ENCODE measurements at regions not wholly inside any gene's neighbourhood (a gene's known extent, or its start where the extent isn't known, plus 50 kb on each side); places are given as distances from the start of the nearest gene placed in this dataset.

DNA sequence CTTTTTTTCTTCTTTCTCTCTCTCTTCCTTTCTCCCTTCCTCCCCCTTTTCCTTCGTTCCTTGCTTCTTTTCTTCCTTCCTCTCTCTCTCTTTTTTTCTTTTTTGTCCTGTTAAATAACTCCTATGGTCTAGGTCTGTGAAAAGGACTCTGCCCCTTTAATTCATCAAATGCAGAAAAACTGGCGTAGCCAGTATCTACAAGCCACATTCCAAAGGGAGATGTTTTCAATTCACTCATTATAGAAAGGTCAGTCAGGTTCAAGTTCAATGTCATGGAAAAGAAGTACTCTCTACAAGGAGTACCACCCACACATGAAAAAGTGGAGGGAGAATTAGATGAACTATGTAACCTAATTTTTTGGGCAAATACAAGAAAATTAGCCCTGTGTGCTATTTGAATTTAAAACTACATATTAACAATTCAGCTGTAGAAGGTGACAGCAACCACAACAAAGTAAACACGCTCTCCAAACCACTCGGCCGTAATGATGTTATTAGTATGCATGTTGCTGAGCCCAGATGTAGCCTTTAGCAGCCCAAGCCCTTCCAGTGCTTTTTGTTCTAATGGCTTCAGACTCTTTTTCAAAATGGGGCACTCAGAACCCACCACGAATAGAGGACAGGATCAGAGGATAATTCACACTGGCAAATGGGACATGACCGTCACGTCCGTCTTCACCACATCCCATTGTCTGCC lies 735.4 kb upstream of the FANCL start:
- H3K9me3 ChIP-seq (replicated peaks; ENCODE audit: control insufficient read depth, insufficient read depth, low read length) = no peaks in the 10 kb centered on the region
- H4K20me1 ChIP-seq (ENCODE audit: control insufficient read depth, insufficient read depth) = no peaks in the 10 kb centered on the region
- DNase-seq (ENCODE audit: low read depth, low spot score) = no peak
- ChIA-PET SMC1A (ENCODE audit: uncharacterized antibody, unreplicated experiment) (no interaction called here), RAD21 (ENCODE audit: unreplicated experiment) (no interaction called here), CTCF (no interaction called here), POLR2A (no interaction called here)
- in situ Hi-C loops (cut with MboI) (no loop called here), intact Hi-C loops (cut with micrococcal nuclease; ENCODE audit: unreplicated experiment) (no loop called here)
- ATAC-seq = no peak
- no peak overlapping the region for H3K27ac ChIP-seq (ENCODE audit: control insufficient read depth, insufficient read depth)
- H3K27me3 ChIP-seq (replicated peaks in 1 of 2; ENCODE audit: control insufficient read depth in 2 of 2, insufficient read depth in 2 of 2, low read length in 1 of 2) = no peaks in the 10 kb centered on the region; a peak in 1 of 4 replicates
- H3K79me2 ChIP-seq (ENCODE audit: control insufficient read depth, insufficient read depth, low read length) = no peaks in the 10 kb centered on the region
- BruUV-seq (replicated peaks) = no TSS peak
- H3K9ac ChIP-seq (ENCODE audit: control insufficient read depth, insufficient read depth, low read length) = no peak overlapping the region
- FAIRE-seq = no peak
- no peaks in the 10 kb centered on the region for H3K36me3 ChIP-seq (ENCODE audit: control insufficient read depth in 2 of 2, insufficient read depth in 2 of 2, low read length in 1 of 2)
- H3K4me2 ChIP-seq (ENCODE audit: control insufficient read depth, insufficient read depth) = no peak overlapping the region
- no peak overlapping the region for H2AFZ ChIP-seq (ENCODE audit: control insufficient read depth, low read depth, low read length)
- H3K4me1 ChIP-seq (ENCODE audit: control insufficient read depth, insufficient read depth, low read length) = no peaks in the 10 kb centered on the region
- no peak overlapping the region for H3K4me3 ChIP-seq
- WGBS (ENCODE audit: insufficient coverage, insufficient replicate concordance, low lambda C conversion rate, missing lambda C conversion rate) = 33% methylated on average over 9 of the region's 9 CpGs
- TF ChIP-seq NR2F1 (conservative IDR thresholded peaks at IDR 0.05) (no peak), JUND (IDR thresholded peaks at IDR 0.05; ENCODE audit: low read depth, low read length) (no peak), NRF1 (conservative IDR thresholded peaks at IDR 0.05; ENCODE audit: low read depth, low read length) (no peak), LARP7 (IDR thresholded peaks at IDR 0.05) (no peak), EP300 (IDR thresholded peaks at IDR 0.05; ENCODE audit: borderline replicate concordance in 1 of 2, control insufficient read depth in 1 of 2, low read depth in 2 of 2, low read length in 2 of 2) (no peak), ASH2L (IDR thresholded peaks at IDR 0.05; ENCODE audit: borderline replicate concordance, low read depth) (no peak), ZNF217 (IDR thresholded peaks at IDR 0.05) (no peak)
- TF ChIP-seq, protein P1, sequence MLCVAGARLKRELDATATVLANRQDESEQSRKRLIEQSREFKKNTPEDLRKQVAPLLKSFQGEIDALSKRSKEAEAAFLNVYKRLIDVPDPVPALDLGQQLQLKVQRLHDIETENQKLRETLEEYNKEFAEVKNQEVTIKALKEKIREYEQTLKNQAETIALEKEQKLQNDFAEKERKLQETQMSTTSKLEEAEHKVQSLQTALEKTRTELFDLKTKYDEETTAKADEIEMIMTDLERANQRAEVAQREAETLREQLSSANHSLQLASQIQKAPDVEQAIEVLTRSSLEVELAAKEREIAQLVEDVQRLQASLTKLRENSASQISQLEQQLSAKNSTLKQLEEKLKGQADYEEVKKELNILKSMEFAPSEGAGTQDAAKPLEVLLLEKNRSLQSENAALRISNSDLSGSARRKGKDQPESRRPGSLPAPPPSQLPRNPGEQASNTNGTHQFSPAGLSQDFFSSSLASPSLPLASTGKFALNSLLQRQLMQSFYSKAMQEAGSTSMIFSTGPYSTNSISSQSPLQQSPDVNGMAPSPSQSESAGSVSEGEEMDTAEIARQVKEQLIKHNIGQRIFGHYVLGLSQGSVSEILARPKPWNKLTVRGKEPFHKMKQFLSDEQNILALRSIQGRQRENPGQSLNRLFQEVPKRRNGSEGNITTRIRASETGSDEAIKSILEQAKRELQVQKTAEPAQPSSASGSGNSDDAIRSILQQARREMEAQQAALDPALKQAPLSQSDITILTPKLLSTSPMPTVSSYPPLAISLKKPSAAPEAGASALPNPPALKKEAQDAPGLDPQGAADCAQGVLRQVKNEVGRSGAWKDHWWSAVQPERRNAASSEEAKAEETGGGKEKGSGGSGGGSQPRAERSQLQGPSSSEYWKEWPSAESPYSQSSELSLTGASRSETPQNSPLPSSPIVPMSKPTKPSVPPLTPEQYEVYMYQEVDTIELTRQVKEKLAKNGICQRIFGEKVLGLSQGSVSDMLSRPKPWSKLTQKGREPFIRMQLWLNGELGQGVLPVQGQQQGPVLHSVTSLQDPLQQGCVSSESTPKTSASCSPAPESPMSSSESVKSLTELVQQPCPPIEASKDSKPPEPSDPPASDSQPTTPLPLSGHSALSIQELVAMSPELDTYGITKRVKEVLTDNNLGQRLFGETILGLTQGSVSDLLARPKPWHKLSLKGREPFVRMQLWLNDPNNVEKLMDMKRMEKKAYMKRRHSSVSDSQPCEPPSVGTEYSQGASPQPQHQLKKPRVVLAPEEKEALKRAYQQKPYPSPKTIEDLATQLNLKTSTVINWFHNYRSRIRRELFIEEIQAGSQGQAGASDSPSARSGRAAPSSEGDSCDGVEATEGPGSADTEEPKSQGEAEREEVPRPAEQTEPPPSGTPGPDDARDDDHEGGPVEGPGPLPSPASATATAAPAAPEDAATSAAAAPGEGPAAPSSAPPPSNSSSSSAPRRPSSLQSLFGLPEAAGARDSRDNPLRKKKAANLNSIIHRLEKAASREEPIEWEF (IDR thresholded peaks at IDR 0.05; ENCODE audit: insufficient replicate concordance, low read depth, low read length) = no peak
- TF ChIP-seq, protein P2, sequence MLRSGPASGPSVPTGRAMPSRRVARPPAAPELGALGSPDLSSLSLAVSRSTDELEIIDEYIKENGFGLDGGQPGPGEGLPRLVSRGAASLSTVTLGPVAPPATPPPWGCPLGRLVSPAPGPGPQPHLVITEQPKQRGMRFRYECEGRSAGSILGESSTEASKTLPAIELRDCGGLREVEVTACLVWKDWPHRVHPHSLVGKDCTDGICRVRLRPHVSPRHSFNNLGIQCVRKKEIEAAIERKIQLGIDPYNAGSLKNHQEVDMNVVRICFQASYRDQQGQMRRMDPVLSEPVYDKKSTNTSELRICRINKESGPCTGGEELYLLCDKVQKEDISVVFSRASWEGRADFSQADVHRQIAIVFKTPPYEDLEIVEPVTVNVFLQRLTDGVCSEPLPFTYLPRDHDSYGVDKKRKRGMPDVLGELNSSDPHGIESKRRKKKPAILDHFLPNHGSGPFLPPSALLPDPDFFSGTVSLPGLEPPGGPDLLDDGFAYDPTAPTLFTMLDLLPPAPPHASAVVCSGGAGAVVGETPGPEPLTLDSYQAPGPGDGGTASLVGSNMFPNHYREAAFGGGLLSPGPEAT (IDR thresholded peaks at IDR 0.05; ENCODE audit: low read depth) = no peak
- TF ChIP-seq, protein P3, sequence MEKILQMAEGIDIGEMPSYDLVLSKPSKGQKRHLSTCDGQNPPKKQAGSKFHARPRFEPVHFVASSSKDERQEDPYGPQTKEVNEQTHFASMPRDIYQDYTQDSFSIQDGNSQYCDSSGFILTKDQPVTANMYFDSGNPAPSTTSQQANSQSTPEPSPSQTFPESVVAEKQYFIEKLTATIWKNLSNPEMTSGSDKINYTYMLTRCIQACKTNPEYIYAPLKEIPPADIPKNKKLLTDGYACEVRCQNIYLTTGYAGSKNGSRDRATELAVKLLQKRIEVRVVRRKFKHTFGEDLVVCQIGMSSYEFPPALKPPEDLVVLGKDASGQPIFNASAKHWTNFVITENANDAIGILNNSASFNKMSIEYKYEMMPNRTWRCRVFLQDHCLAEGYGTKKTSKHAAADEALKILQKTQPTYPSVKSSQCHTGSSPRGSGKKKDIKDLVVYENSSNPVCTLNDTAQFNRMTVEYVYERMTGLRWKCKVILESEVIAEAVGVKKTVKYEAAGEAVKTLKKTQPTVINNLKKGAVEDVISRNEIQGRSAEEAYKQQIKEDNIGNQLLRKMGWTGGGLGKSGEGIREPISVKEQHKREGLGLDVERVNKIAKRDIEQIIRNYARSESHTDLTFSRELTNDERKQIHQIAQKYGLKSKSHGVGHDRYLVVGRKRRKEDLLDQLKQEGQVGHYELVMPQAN (conservative IDR thresholded peaks at IDR 0.05) = no peak
- TF ChIP-seq, protein P4, sequence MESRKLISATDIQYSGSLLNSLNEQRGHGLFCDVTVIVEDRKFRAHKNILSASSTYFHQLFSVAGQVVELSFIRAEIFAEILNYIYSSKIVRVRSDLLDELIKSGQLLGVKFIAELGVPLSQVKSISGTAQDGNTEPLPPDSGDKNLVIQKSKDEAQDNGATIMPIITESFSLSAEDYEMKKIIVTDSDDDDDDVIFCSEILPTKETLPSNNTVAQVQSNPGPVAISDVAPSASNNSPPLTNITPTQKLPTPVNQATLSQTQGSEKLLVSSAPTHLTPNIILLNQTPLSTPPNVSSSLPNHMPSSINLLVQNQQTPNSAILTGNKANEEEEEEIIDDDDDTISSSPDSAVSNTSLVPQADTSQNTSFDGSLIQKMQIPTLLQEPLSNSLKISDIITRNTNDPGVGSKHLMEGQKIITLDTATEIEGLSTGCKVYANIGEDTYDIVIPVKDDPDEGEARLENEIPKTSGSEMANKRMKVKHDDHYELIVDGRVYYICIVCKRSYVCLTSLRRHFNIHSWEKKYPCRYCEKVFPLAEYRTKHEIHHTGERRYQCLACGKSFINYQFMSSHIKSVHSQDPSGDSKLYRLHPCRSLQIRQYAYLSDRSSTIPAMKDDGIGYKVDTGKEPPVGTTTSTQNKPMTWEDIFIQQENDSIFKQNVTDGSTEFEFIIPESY (IDR thresholded peaks at IDR 0.05) = no peak

Measured in GM12878 (cell line).